ENCODE measurements at regions not wholly inside any gene's neighbourhood (a gene's known extent, or its start where the extent isn't known, plus 50 kb on each side); places are given as distances from the start of the nearest gene placed in this dataset.

DNA sequence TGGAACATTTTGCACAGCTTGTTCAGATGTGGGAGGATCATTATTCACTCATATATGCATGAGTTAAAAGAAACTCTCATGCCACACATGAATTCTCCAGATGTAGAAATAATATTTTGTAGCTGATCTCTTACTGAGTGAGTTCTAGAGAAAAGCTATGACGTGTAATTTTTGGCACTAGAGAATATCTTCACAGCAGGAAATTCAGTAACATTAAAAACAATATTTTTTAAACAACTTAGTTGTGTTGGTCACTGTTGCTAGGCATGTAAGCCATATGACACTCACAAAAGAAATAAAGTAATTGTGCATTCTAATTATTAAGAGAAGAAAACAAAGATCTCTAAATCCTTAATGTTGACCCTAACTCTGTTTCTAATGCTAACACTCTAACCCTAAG, 371.4 kb upstream of the SLC10A2 start:
- no peaks in the 10 kb centered on the region for H3K4me1 ChIP-seq
- H3K4me3 ChIP-seq: no peak overlapping the region
- no peaks in the 10 kb centered on the region for H3K27me3 ChIP-seq (ENCODE audit: low read depth)
- TF ChIP-seq, protein P1, sequence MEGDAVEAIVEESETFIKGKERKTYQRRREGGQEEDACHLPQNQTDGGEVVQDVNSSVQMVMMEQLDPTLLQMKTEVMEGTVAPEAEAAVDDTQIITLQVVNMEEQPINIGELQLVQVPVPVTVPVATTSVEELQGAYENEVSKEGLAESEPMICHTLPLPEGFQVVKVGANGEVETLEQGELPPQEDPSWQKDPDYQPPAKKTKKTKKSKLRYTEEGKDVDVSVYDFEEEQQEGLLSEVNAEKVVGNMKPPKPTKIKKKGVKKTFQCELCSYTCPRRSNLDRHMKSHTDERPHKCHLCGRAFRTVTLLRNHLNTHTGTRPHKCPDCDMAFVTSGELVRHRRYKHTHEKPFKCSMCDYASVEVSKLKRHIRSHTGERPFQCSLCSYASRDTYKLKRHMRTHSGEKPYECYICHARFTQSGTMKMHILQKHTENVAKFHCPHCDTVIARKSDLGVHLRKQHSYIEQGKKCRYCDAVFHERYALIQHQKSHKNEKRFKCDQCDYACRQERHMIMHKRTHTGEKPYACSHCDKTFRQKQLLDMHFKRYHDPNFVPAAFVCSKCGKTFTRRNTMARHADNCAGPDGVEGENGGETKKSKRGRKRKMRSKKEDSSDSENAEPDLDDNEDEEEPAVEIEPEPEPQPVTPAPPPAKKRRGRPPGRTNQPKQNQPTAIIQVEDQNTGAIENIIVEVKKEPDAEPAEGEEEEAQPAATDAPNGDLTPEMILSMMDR (IDR thresholded peaks at IDR 0.05; ENCODE audit: borderline replicate concordance): no peak
- DNase-seq: no peak
- H3K9me3 ChIP-seq (replicated peaks): no peaks in the 10 kb centered on the region
- intact Hi-C loops (cut with micrococcal nuclease): no loop called here
- no peak overlapping the region for H3K27ac ChIP-seq (replicated peaks)
- H3K36me3 ChIP-seq: no peaks in the 10 kb centered on the region

DNA sequence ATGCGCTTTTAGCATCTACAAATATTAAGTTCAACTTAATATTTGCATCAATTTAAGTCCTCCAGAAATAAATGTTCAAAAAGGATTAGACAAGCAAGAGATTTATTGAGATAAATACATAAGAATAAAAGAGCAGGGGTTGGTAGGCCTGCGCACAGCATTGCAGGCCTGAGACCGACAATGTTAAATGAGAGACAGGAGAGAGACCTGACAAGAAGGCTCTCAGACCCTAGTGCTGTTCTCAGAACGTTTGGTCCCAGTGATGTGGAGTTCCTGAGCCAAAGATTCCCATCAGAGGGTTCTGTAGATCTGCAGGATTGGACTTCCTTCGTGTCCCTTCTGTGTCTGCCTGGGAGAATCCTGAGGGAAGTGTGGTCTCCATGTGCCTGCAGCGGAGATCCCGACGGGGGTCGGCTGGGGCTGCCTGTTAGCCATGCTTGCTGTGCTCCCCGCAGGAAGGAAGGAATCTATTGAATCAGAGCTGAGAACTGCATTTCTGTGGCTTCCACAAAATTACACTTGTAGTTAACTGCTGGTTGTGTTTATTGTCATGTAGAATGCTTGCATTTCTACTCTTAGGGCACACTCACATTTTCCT, 369.9 kb upstream of the SLC10A2 start:
- TF ChIP-seq, protein P1 (IDR thresholded peaks at IDR 0.05; ENCODE audit: borderline replicate concordance): no peak
- no peaks in the 10 kb centered on the region for H3K27me3 ChIP-seq (ENCODE audit: low read depth)
- H3K27ac ChIP-seq (replicated peaks): no peak overlapping the region
- no peaks in the 10 kb centered on the region for H3K36me3 ChIP-seq
- no peaks in the 10 kb centered on the region for H3K9me3 ChIP-seq (replicated peaks)
- DNase-seq: no peak
- no peaks in the 10 kb centered on the region for H3K4me1 ChIP-seq
- intact Hi-C loops (cut with micrococcal nuclease): no loop called here
- H3K4me3 ChIP-seq: no peak overlapping the region

DNA sequence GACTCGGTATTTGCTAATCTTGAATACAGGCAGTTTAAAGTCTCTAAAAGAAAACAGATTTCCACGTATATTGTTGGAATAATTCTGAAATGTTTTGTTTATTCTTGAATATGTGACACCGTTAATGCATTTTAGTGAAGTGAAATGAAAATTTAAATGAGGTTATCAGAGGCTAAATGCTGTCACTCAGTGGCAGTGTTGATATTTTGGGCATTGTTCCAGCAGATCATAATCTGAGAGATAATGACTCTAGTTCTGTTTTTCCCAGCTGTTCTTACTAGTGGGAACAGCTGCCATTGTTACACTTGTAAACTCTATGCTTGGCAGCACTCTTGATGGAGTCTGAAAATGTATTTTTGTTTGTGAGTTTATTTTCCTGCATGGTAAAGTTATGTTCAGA, 365.6 kb upstream of the SLC10A2 start:
- H3K9me3 ChIP-seq (replicated peaks): peaks cover 26% of the 10 kb centered on the region
- H3K4me3 ChIP-seq: no peak overlapping the region
- intact Hi-C loops (cut with micrococcal nuclease): no loop called here
- H3K4me1 ChIP-seq: no peaks in the 10 kb centered on the region
- no peak for DNase-seq
- H3K36me3 ChIP-seq: no peaks in the 10 kb centered on the region
- H3K27me3 ChIP-seq (ENCODE audit: low read depth): no peaks in the 10 kb centered on the region
- no peak overlapping the region for H3K27ac ChIP-seq (replicated peaks)
- TF ChIP-seq, protein P1 (IDR thresholded peaks at IDR 0.05; ENCODE audit: borderline replicate concordance): no peak

DNA sequence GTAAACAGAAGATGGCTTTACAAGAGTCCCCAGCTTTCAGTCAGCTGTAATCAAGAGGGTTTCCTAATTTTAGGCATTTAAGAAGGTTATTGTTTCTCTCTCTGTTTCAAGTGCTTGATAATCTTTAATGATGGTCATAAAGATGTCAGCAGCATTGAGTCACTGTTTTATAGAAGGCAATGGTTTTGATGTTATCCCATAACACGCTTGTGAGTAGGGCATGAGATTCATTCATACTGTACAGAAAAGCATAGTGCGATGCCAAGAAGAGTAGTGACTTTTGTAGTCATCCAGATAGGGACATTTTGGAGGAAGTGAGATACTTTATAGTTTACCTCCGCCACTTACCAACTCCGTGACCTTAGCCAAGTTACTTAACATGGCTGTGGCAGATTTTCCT, 364.2 kb upstream of the SLC10A2 start:
- Histone ChIP-seq H3K4me3 (no peak overlapping the region), H3K9me3 (replicated peaks) (peaks cover 26% of the 10 kb centered on the region), H3K4me1 (no peaks in the 10 kb centered on the region), H3K27ac (replicated peaks) (no peak overlapping the region), H3K27me3 (ENCODE audit: low read depth) (no peaks in the 10 kb centered on the region), H3K36me3 (no peaks in the 10 kb centered on the region)
- intact Hi-C loops (cut with micrococcal nuclease): no loop called here
- TF ChIP-seq, protein P1 (IDR thresholded peaks at IDR 0.05; ENCODE audit: borderline replicate concordance): no peak
- no peak for DNase-seq

DNA sequence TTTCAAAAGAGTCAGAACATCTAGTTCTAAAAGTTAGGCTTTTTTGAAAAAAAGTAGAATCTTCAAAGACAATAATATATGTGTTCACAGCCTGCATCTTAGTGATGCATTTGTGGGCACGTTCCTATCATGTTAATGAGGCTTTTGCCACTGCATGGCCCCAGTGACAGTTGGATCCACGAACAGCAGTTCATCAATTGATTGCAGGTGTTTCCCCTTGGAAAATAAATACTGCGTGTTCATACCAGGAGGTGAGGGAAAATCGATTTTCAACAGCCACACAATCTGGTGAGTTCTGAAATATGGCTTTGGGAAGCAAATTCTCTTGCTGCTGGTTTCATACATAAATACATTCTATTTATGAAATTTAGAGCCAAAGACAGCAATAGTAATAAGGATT, 343.8 kb upstream of the SLC10A2 start:
- Histone ChIP-seq H3K9me3 (replicated peaks) (no peaks in the 10 kb centered on the region), H3K27ac (replicated peaks) (no peak overlapping the region), H3K36me3 (no peaks in the 10 kb centered on the region), H3K27me3 (ENCODE audit: low read depth) (no peaks in the 10 kb centered on the region), H3K4me1 (no peaks in the 10 kb centered on the region), H3K4me3 (no peak overlapping the region)
- DNase-seq: no peak
- TF ChIP-seq, protein P1 (IDR thresholded peaks at IDR 0.05; ENCODE audit: borderline replicate concordance): no peak
- intact Hi-C loops (cut with micrococcal nuclease): no loop called here
